ENCODE measurements at regions not wholly inside any gene's neighbourhood (a gene's known extent, or its start where the extent isn't known, plus 50 kb on each side); places are given as distances from the start of the nearest gene placed in this dataset.

DNA sequence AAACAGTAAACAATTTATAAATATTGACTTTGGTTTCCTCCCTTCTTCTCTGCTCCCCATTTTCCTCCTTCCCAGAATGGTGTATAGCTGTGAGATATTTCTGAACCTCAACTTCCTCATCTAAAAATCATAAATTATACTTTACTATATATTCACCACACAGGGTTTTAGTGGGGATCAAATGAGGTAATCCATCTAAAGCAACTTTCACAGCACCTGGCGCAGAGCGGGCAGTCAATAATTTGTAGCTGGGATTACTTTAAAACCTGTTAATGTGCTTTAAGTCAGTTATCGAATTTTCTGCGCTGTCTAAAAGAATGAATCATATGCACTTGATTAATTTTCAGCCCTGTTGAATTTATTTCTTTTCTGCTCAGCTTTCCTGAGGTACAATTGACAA, 172.7 kb downstream of the PTEN start:
- ChIA-PET CTCF (interaction anchor here (0.7 to 0.8 kb wide), 2 partner anchors 9 to 14 kb away, joined by 3 read pairs; no protein-coding TSS in a partner anchor), POLR2A (no interaction called here), RAD21 (ENCODE audit: unreplicated experiment) (interaction anchor here (0.6 kb wide), 1 partner anchor 51 kb away, joined by 5 read pairs; no protein-coding TSS in a partner anchor), SMC1A (ENCODE audit: uncharacterized antibody, unreplicated experiment) (interaction anchor here (0.7 to 1.6 kb wide), 3 partner anchors 15 to 97 kb away, joined by 3 read pairs; no protein-coding TSS in a partner anchor)
- 85% methylated on average over 4 of the region's 4 CpGs for whole genome bisulfite sequencing (ENCODE audit: insufficient coverage, insufficient replicate concordance, low lambda C conversion rate, missing lambda C conversion rate)
- H3K27ac ChIP-seq (ENCODE audit: control insufficient read depth, insufficient read depth) = no peak overlapping the region
- ATAC-seq (no peak), DNase-seq (ENCODE audit: low read depth, low spot score) (no peak), FAIRE-seq (no peak)
- no peak overlapping the region for H3K4me3 ChIP-seq
- no peaks in the 10 kb centered on the region for H3K79me2 ChIP-seq (ENCODE audit: control insufficient read depth, insufficient read depth, low read length)
- in situ Hi-C loops (cut with MboI) = no loop called here
- H3K9me3 ChIP-seq (replicated peaks; ENCODE audit: control insufficient read depth, insufficient read depth, low read length) = no peaks in the 10 kb centered on the region
- H3K27me3 ChIP-seq (replicated peaks in 1 of 2; ENCODE audit: control insufficient read depth in 2 of 2, insufficient read depth in 2 of 2, low read length in 1 of 2) = no peaks in the 10 kb centered on the region
- intact Hi-C loops (cut with micrococcal nuclease; ENCODE audit: unreplicated experiment) = no loop called here
- no peaks in the 10 kb centered on the region for H3K36me3 ChIP-seq (ENCODE audit: control insufficient read depth in 2 of 2, insufficient read depth in 2 of 2, low read length in 1 of 2)
- H3K4me1 ChIP-seq (ENCODE audit: control insufficient read depth, insufficient read depth, low read length) = peaks cover 2% of the 10 kb centered on the region; the same call in 1 of the 2 replicates
- H3K4me2 ChIP-seq (ENCODE audit: control insufficient read depth, insufficient read depth) = no peak overlapping the region
- H2AFZ ChIP-seq (ENCODE audit: control insufficient read depth, low read depth, low read length) = no peak overlapping the region
- no TSS peak for BruUV-seq (replicated peaks)
- no peaks in the 10 kb centered on the region for H4K20me1 ChIP-seq (ENCODE audit: control insufficient read depth, insufficient read depth)
- no peak overlapping the region for H3K9ac ChIP-seq (ENCODE audit: control insufficient read depth, insufficient read depth, low read length)
- TF ChIP-seq KAT2A (conservative IDR thresholded peaks at IDR 0.05; ENCODE audit: control insufficient read depth, low read depth, low read length) = no peak
- no peak for TF ChIP-seq IKZF2 (IDR thresholded peaks at IDR 0.05)
- no peak for TF ChIP-seq EP300 (IDR thresholded peaks at IDR 0.05; ENCODE audit: borderline replicate concordance in 1 of 2, control insufficient read depth in 1 of 2, low read depth in 2 of 2, low read length in 2 of 2)
- TF ChIP-seq BHLHE40 (IDR thresholded peaks at IDR 0.05; ENCODE audit: borderline replicate concordance in 1 of 2, low read depth in 2 of 2, low read length in 1 of 2) = no peak
- TF ChIP-seq, protein P1, sequence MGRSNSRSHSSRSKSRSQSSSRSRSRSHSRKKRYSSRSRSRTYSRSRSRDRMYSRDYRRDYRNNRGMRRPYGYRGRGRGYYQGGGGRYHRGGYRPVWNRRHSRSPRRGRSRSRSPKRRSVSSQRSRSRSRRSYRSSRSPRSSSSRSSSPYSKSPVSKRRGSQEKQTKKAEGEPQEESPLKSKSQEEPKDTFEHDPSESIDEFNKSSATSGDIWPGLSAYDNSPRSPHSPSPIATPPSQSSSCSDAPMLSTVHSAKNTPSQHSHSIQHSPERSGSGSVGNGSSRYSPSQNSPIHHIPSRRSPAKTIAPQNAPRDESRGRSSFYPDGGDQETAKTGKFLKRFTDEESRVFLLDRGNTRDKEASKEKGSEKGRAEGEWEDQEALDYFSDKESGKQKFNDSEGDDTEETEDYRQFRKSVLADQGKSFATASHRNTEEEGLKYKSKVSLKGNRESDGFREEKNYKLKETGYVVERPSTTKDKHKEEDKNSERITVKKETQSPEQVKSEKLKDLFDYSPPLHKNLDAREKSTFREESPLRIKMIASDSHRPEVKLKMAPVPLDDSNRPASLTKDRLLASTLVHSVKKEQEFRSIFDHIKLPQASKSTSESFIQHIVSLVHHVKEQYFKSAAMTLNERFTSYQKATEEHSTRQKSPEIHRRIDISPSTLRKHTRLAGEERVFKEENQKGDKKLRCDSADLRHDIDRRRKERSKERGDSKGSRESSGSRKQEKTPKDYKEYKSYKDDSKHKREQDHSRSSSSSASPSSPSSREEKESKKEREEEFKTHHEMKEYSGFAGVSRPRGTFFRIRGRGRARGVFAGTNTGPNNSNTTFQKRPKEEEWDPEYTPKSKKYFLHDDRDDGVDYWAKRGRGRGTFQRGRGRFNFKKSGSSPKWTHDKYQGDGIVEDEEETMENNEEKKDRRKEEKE (IDR thresholded peaks at IDR 0.05) = no peak
- TF ChIP-seq ZNF24 (IDR thresholded peaks at IDR 0.05) = no peak
- TF ChIP-seq RCOR1 (conservative IDR thresholded peaks at IDR 0.05; ENCODE audit: low read depth, low read length) = no peak
- TF ChIP-seq, protein P2, sequence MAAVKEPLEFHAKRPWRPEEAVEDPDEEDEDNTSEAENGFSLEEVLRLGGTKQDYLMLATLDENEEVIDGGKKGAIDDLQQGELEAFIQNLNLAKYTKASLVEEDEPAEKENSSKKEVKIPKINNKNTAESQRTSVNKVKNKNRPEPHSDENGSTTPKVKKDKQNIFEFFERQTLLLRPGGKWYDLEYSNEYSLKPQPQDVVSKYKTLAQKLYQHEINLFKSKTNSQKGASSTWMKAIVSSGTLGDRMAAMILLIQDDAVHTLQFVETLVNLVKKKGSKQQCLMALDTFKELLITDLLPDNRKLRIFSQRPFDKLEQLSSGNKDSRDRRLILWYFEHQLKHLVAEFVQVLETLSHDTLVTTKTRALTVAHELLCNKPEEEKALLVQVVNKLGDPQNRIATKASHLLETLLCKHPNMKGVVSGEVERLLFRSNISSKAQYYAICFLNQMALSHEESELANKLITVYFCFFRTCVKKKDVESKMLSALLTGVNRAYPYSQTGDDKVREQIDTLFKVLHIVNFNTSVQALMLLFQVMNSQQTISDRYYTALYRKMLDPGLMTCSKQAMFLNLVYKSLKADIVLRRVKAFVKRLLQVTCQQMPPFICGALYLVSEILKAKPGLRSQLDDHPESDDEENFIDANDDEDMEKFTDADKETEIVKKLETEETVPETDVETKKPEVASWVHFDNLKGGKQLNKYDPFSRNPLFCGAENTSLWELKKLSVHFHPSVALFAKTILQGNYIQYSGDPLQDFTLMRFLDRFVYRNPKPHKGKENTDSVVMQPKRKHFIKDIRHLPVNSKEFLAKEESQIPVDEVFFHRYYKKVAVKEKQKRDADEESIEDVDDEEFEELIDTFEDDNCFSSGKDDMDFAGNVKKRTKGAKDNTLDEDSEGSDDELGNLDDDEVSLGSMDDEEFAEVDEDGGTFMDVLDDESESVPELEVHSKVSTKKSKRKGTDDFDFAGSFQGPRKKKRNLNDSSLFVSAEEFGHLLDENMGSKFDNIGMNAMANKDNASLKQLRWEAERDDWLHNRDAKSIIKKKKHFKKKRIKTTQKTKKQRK (IDR thresholded peaks at IDR 0.05; ENCODE audit: low read depth, low read length) = no peak
- TF ChIP-seq SKIL (IDR thresholded peaks at IDR 0.05; ENCODE audit: low read depth, poor library complexity, severe bottlenecking) = no peak
- TF ChIP-seq TCF3 (IDR thresholded peaks at IDR 0.05; ENCODE audit: borderline replicate concordance, insufficient read depth, low read depth, low read length) = no peak
- TF ChIP-seq, protein P3, sequence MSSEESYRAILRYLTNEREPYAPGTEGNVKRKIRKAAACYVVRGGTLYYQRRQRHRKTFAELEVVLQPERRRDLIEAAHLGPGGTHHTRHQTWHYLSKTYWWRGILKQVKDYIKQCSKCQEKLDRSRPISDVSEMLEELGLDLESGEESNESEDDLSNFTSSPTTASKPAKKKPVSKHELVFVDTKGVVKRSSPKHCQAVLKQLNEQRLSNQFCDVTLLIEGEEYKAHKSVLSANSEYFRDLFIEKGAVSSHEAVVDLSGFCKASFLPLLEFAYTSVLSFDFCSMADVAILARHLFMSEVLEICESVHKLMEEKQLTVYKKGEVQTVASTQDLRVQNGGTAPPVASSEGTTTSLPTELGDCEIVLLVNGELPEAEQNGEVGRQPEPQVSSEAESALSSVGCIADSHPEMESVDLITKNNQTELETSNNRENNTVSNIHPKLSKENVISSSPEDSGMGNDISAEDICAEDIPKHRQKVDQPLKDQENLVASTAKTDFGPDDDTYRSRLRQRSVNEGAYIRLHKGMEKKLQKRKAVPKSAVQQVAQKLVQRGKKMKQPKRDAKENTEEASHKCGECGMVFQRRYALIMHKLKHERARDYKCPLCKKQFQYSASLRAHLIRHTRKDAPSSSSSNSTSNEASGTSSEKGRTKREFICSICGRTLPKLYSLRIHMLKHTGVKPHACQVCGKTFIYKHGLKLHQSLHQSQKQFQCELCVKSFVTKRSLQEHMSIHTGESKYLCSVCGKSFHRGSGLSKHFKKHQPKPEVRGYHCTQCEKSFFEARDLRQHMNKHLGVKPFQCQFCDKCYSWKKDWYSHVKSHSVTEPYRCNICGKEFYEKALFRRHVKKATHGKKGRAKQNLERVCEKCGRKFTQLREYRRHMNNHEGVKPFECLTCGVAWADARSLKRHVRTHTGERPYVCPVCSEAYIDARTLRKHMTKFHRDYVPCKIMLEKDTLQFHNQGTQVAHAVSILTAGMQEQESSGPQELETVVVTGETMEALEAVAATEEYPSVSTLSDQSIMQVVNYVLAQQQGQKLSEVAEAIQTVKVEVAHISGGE (CRISPR knock-in tag; IDR thresholded peaks at IDR 0.05) = no peak

All from GM12878 (cell line).